SK-N-MC (cell line): ENCODE measurements at regions not wholly inside any gene's neighbourhood (a gene's known extent, or its start where the extent isn't known, plus 50 kb on each side); places are given as distances from the start of the nearest gene placed in this dataset.

Experiments
- EZH2 ChIP-seq: fragments of 200-600 bp; sonication (generic); IDR thresholded peaks from one replicate; pipeline ENCODE4 v1.6.1; 2017; ENCODE audit warnings: antibody characterized with exemption
- POLR2AphosphoS5 ChIP-seq: IDR thresholded peaks from 2 replicates; pipeline ENCODE4 v1.6.1; 2012; ENCODE audit warnings: mild to moderate bottlenecking, low read depth, low read length, borderline replicate concordance

DNA sequence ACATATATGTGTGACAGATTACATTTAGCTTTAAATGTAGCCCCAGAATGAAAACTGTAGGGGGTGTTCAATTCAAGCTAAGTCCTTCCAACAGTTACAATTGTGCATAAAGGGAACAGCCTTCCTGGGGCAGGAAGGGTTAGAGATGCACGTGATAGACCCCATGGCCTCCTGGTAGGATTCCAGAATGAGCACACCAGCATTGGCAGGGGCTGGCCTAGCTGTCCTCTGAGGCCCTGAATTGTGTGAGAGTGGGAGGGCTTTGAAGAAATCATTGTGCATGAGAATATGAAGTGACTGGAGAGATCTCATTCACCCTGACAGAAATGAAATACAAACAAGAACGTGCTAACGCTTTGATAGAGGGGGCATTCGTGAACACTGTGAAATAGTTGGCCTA is 663.8 kb upstream of the KLF4 start:
- TF ChIP-seq EZH2, result no peak
- TF ChIP-seq POLR2AphosphoS5, result no peak
